AG04450 (cell line): ENCODE measurements at regions not wholly inside any gene's neighbourhood (a gene's known extent, or its start where the extent isn't known, plus 50 kb on each side); places are given as distances from the start of the nearest gene placed in this dataset.

Experiments used
- CTCF ChIA-PET: fragments of 300-600, 350-600 bp; formaldehyde crosslinking; extraction: SDS; loops from one replicate; lab custom pipeline; 2022; ENCODE audit warnings: antibody characterized with exemption, inconsistent platforms; lab: Charles Lee
- POLR2A ChIA-PET: fragments of 350-600 bp; formaldehyde crosslinking; extraction: SDS; loops from one replicate; lab custom pipeline; 2021; ENCODE audit warnings: antibody characterized with exemption, inconsistent platforms; lab: Yijun Ruan, JAX
- DNase-seq: peaks from one replicate; pipeline ENCODE4 v3.0.0-alpha.2; 2011; ENCODE audit warnings: low read depth, low spot score
- H3K27ac ChIP-seq: one replicate; pipeline ENCODE4 v1.5.1; 2012; ENCODE audit warnings: low read depth, low read length, control low read depth
- H3K27me3 ChIP-seq: one replicate; pipeline ENCODE4 v1.6.0; 2012; ENCODE audit warnings: low read length; ENCODE audit not compliant: control insufficient read depth, insufficient read depth
- H3K4me3 ChIP-seq: 2 replicates; pipeline ENCODE4 v1.5.1; 2011; ENCODE audit warnings: mild to moderate bottlenecking, low read depth, low read length, control low read depth
- H3K9me3 ChIP-seq: 2 replicates; pipeline ENCODE4 v1.5.1; 2012; ENCODE audit warnings: low read length; ENCODE audit not compliant: control insufficient read depth, insufficient read depth
- TF ChIP-seq, protein P1 (sequence below): IDR thresholded peaks from 2 replicates; pipeline ENCODE4 v1.5.1; 2011; ENCODE audit warnings: low read depth, low read length, control low read depth, inconsistent platforms

DNA sequence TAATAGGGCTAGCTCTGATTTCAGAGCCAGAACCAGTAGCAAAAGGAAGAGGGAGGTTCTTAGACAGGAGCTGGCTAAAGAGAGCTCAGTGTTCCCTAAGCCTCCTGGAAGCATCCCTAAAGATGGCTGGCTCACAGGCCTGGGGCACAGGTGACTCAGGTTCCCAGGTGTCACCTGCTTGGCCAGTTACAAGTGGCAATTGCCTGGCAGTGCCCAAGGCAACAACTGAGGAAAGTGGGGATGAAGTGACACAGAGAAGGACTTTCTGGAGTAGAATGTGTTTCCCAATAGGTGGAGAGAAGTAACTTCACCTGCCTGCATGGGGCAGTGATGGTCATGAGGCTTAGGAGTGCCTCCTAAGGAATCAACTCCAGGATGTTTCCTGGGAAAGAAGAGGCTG, 66.5 kb upstream of the EEPD1 start:
- ChIA-PET POLR2A (no interaction called here), CTCF (no interaction called here)
- DNase-seq, result no peak

DNA sequence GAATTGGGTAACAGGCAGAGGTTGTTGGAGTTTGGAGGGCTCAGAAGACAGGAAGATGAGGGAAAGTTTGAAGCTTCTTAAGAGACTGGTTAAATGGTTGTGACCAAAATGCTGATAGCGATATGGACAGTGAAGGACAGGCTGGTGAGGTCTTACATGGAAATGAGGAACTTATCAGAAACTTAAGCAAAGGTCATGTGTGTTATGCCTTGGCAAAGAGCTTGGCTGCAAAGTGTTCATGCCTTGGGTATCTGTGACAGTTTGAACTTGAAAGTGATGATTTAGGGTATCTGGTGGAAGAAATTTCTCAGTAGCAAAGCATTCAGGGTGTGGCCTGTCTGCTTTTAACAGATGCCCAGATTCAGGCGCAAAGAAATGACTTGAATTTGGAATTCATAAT, 64.5 kb upstream of the EEPD1 start:
- ChIA-PET POLR2A (no interaction called here), CTCF (interaction anchor here (0.6 kb wide), 1 partner anchor 340 kb away, joined by 4 read pairs; no protein-coding TSS in a partner anchor)
- Histone ChIP-seq H3K27me3 (peaks cover 17% of the 10 kb centered on the region), H3K9me3 (peaks cover 5% of the 10 kb centered on the region), H3K4me3 (no peak overlapping the region), H3K27ac (no peak overlapping the region)
- TF ChIP-seq, protein P1, sequence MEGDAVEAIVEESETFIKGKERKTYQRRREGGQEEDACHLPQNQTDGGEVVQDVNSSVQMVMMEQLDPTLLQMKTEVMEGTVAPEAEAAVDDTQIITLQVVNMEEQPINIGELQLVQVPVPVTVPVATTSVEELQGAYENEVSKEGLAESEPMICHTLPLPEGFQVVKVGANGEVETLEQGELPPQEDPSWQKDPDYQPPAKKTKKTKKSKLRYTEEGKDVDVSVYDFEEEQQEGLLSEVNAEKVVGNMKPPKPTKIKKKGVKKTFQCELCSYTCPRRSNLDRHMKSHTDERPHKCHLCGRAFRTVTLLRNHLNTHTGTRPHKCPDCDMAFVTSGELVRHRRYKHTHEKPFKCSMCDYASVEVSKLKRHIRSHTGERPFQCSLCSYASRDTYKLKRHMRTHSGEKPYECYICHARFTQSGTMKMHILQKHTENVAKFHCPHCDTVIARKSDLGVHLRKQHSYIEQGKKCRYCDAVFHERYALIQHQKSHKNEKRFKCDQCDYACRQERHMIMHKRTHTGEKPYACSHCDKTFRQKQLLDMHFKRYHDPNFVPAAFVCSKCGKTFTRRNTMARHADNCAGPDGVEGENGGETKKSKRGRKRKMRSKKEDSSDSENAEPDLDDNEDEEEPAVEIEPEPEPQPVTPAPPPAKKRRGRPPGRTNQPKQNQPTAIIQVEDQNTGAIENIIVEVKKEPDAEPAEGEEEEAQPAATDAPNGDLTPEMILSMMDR, result no peak
- DNase-seq, result no peak

More for the DNA sequence above, 66.5 kb upstream of the EEPD1 start:
- TF ChIP-seq, protein P1, result no peak
- Histone ChIP-seq H3K27ac (no peak overlapping the region), H3K4me3 (no peak overlapping the region), H3K27me3 (peaks cover 15% of the 10 kb centered on the region), H3K9me3 (peaks cover 5% of the 10 kb centered on the region)

DNA sequence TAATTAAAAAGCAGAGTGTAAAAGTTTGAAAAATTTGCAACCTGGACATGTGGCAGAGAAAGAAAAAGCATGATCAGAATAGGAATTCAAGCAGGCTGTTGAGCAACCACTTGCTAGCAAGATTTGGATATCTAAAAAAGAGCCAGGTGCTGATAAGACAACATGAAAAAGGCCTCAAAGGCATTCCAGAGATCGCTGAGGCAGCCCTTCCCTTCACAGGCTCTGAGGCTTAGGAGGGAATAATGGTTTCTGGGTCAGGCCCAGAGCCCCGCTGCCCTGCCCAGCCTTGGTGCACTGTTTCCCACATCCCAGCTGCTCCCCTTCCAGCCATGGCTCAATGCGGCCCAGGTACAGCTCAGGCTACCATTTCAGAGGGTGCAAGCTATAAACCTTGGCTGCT, 64.1 kb upstream of the EEPD1 start:
- no peak for DNase-seq
- CTCF ChIA-PET, result no interaction called here
- H3K9me3 ChIP-seq, result peaks cover 5% of the 10 kb centered on the region
- H3K27ac ChIP-seq, result no peak overlapping the region
- POLR2A ChIA-PET, result no interaction called here
- H3K4me3 ChIP-seq, result no peak overlapping the region
- TF ChIP-seq, protein P1, result no peak
- peaks cover 17% of the 10 kb centered on the region for H3K27me3 ChIP-seq

DNA sequence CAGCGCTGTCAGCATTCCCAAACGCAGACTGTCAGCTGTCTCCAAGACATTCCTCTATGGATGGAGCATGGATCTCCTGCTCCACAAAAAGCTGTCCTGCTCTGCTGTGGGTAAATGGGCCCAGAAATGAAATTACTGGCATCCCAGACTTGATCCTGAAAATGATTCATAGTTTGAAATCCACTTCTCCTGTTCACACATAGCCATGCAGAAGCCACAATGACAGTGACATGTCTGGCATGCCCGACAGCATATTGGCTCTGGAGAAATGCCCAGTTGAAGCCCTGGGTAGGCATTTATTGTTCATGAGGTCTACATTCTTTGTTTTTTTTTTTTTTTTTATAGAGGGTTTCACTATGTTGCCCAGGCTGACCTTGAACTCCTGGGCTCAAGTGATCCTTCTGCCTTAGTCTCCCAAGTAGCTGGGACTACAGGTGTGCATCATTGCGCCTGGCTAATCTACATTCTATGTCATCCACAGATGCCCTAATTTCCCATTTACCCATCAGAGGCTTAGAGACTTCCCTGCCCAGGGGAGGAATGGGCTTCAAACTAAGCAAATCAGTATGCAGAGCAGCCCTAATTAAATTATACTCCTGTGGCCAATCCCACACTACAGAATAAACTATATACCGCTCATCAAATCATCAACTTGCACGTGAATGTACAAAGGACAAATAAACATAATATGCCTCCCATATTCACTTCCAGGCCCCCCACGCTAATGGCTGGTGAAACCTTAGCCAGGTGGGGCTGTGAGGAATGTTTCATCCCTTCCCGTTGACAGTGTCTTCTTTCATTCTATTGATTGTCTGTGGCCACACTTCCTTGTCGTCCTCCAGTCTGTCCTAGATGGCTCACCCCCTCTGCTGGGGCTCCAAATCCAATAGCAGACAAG, 61.8 kb upstream of the EEPD1 start:
- Histone ChIP-seq H3K27me3 (peaks cover 13% of the 10 kb centered on the region), H3K4me3 (no peak overlapping the region), H3K27ac (no peak overlapping the region), H3K9me3 (peaks cover 5% of the 10 kb centered on the region; the same call in 1 of the 2 replicates)
- ChIA-PET CTCF (no interaction called here), POLR2A (no interaction called here)
- TF ChIP-seq, protein P1, result no peak
- no peak for DNase-seq

DNA sequence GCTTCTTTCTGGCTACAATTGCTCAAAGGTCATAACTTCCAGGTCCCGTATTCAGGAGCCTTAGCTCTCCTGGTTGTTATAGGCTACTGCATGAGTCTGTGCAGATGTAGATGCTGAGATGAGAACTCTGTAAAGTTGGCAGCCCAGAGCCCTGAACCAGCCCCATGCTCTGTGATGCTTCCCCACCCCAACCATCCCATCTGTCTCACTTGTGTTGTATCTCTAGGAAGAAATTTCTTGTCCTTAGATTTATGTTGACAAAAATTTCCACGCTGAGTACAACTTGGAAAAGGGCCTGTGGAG, 61.2 kb upstream of the EEPD1 start:
- Histone ChIP-seq H3K27ac (no peak overlapping the region), H3K9me3 (peaks cover 5% of the 10 kb centered on the region; the same call in 1 of the 2 replicates)

More for the DNA sequence above, 61.2 kb upstream of the EEPD1 start:
- Histone ChIP-seq H3K27me3 (peaks cover 14% of the 10 kb centered on the region), H3K4me3 (no peak overlapping the region)
- TF ChIP-seq, protein P1, result no peak
- CTCF ChIA-PET, result no interaction called here
- no peak for DNase-seq
- POLR2A ChIA-PET, result no interaction called here
